ENCODE measurements at regions not wholly inside any gene's neighbourhood (a gene's known extent, or its start where the extent isn't known, plus 50 kb on each side); places are given as distances from the start of the nearest gene placed in this dataset.

DNA sequence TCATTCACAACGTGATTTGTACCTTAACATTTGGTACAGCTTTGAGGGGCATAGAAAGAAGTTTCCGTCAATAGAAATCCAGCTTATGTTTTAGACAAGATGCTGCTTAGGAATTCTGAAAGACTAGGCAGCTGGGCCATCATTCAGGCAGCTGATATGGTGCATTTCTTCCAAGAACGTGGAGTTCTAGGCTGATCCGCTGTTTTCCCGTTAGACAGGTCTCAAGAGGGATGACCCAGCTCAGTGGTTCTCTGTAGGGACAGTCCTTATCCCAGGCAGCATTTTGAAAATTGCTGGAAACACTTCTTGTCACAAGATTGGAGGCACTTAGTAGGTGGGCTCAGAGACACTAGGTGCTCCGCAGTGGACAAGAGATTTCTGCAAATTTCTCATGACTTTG, 242.7 kb upstream of the FOXK1 start:
- TF ChIP-seq CREB5 (CRISPR knock-in tag; IDR thresholded peaks at IDR 0.05; ENCODE audit: low read depth) = no peak
- no peak for TF ChIP-seq ZNF8 (CRISPR knock-in tag; IDR thresholded peaks at IDR 0.05)
- no peak for ATAC-seq

DNA sequence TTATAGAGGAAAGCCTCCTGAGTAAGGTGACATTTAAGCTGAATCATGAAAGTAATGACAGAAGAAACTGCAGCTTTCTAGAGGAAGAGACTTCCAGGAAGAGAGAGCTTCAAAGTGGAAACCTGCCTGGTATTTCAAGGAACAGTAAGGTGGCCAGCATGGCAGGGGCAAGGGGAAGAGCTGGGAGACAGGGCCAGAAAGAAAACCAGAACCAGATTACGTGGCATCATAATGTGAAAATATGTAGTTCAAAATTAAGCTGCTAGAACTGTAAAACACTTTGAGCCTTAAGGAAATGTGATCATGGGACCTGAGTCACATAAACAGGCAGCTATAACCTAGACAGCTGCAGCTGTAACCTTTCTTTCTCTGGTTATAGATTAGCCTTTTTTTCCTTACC, 238.0 kb upstream of the FOXK1 start:
- TF ChIP-seq ISL1 (CRISPR knock-in tag; IDR thresholded peaks at IDR 0.05) = no peak
- no peak for TF ChIP-seq ZNF8 (CRISPR knock-in tag; IDR thresholded peaks at IDR 0.05)
- TF ChIP-seq OSR1 (CRISPR knock-in tag; IDR thresholded peaks at IDR 0.05) = no peak
- no peak for TF ChIP-seq RARB (CRISPR knock-in tag; IDR thresholded peaks at IDR 0.05)
- no peak for TF ChIP-seq CSDC2 (CRISPR knock-in tag; IDR thresholded peaks at IDR 0.05)
- no peak for TF ChIP-seq PATZ1 (CRISPR knock-in tag; IDR thresholded peaks at IDR 0.05; ENCODE audit: borderline replicate concordance)
- TF ChIP-seq ESRRG (CRISPR knock-in tag; IDR thresholded peaks at IDR 0.05) = no peak
- TF ChIP-seq SNAI2 (CRISPR knock-in tag; IDR thresholded peaks at IDR 0.05) = no peak
- no peak for TF ChIP-seq ZC3H10 (CRISPR knock-in tag; IDR thresholded peaks at IDR 0.05)
- TF ChIP-seq CREB5 (CRISPR knock-in tag; IDR thresholded peaks at IDR 0.05; ENCODE audit: low read depth) = no peak
- TF ChIP-seq BACH2 (CRISPR knock-in tag; IDR thresholded peaks at IDR 0.05; ENCODE audit: borderline replicate concordance) = no peak
- TF ChIP-seq CSRNP3 (CRISPR knock-in tag; IDR thresholded peaks at IDR 0.05) = no peak
- TF ChIP-seq, protein P1, sequence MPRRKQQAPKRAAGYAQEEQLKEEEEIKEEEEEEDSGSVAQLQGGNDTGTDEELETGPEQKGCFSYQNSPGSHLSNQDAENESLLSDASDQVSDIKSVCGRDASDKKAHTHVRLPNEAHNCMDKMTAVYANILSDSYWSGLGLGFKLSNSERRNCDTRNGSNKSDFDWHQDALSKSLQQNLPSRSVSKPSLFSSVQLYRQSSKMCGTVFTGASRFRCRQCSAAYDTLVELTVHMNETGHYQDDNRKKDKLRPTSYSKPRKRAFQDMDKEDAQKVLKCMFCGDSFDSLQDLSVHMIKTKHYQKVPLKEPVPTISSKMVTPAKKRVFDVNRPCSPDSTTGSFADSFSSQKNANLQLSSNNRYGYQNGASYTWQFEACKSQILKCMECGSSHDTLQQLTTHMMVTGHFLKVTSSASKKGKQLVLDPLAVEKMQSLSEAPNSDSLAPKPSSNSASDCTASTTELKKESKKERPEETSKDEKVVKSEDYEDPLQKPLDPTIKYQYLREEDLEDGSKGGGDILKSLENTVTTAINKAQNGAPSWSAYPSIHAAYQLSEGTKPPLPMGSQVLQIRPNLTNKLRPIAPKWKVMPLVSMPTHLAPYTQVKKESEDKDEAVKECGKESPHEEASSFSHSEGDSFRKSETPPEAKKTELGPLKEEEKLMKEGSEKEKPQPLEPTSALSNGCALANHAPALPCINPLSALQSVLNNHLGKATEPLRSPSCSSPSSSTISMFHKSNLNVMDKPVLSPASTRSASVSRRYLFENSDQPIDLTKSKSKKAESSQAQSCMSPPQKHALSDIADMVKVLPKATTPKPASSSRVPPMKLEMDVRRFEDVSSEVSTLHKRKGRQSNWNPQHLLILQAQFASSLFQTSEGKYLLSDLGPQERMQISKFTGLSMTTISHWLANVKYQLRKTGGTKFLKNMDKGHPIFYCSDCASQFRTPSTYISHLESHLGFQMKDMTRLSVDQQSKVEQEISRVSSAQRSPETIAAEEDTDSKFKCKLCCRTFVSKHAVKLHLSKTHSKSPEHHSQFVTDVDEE (CRISPR knock-in tag; IDR thresholded peaks at IDR 0.05) = no peak
- no peak for TF ChIP-seq ZNF565 (CRISPR knock-in tag; conservative IDR thresholded peaks at IDR 0.05; ENCODE audit: low read depth)
- TF ChIP-seq ZFP30 (CRISPR knock-in tag; IDR thresholded peaks at IDR 0.05) = no peak
- no peak for TF ChIP-seq ZFP3 (CRISPR knock-in tag; IDR thresholded peaks at IDR 0.05)
- no peak for TF ChIP-seq TCF4 (CRISPR knock-in tag; IDR thresholded peaks at IDR 0.05; ENCODE audit: borderline replicate concordance)
- TF ChIP-seq PPARA (CRISPR knock-in tag; IDR thresholded peaks at IDR 0.05; ENCODE audit: borderline replicate concordance) = no peak
- TF ChIP-seq ZNF70 (CRISPR knock-in tag; IDR thresholded peaks at IDR 0.05) = no peak
- no peak for TF ChIP-seq POU6F1 (CRISPR knock-in tag; IDR thresholded peaks at IDR 0.05; ENCODE audit: borderline replicate concordance, low read depth)
- ATAC-seq = no peak

DNA sequence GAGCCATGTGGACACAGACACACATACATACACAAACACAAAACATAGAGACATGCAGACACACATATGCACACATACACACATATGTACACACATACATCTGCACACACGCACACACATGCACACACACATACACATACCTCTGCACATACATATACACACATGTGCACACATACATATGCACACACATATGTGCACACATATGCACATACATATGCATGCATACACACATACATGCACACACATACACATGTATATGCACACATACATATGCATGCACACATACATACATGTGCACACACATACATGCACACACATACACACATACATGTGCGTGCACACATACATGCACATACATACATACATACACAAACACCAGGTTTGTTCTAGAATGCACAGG, 236.3 kb upstream of the FOXK1 start:
- no peak for ATAC-seq
- no peak for TF ChIP-seq CSDC2 (CRISPR knock-in tag; IDR thresholded peaks at IDR 0.05)
- TF ChIP-seq, protein P1 (CRISPR knock-in tag; IDR thresholded peaks at IDR 0.05) = no peak
- TF ChIP-seq TCF4 (CRISPR knock-in tag; IDR thresholded peaks at IDR 0.05; ENCODE audit: borderline replicate concordance) = no peak
- TF ChIP-seq POU6F1 (CRISPR knock-in tag; IDR thresholded peaks at IDR 0.05; ENCODE audit: borderline replicate concordance, low read depth) = no peak
- TF ChIP-seq ZNF8 (CRISPR knock-in tag; IDR thresholded peaks at IDR 0.05) = no peak
- TF ChIP-seq GLIS3 (CRISPR knock-in tag; IDR thresholded peaks at IDR 0.05) = no peak
- TF ChIP-seq TOX (CRISPR knock-in tag; IDR thresholded peaks at IDR 0.05; ENCODE audit: borderline replicate concordance) = no peak
- TF ChIP-seq SNAI2 (CRISPR knock-in tag; IDR thresholded peaks at IDR 0.05) = no peak
- no peak for TF ChIP-seq BACH2 (CRISPR knock-in tag; IDR thresholded peaks at IDR 0.05; ENCODE audit: borderline replicate concordance)
- no peak for TF ChIP-seq RARB (CRISPR knock-in tag; IDR thresholded peaks at IDR 0.05)
- TF ChIP-seq PPARA (CRISPR knock-in tag; IDR thresholded peaks at IDR 0.05; ENCODE audit: borderline replicate concordance) = no peak
- no peak for TF ChIP-seq ZNF565 (CRISPR knock-in tag; conservative IDR thresholded peaks at IDR 0.05; ENCODE audit: low read depth)
- TF ChIP-seq ISL1 (CRISPR knock-in tag; IDR thresholded peaks at IDR 0.05) = no peak
- no peak for TF ChIP-seq ESRRG (CRISPR knock-in tag; IDR thresholded peaks at IDR 0.05)
